Activated CD4-positive, alpha-beta T cell treated with anti-CD3 and anti-CD28 coated beads, Interleukin-2, amount 10 ng/mL, durations not matched to agents 24 days and 14 days (primary cell): ENCODE measurements at regions not wholly inside any gene's neighbourhood (a gene's known extent, or its start where the extent isn't known, plus 50 kb on each side); places are given as distances from the start of the nearest gene placed in this dataset.
"Not testable (repeated sequence)": the region's sequence is repeated elsewhere in the genome, so short reads cannot be mapped to it uniquely, and the experiment has no call there.

Experiments
- DNase-seq: peaks from one replicate; pipeline ENCODE4 v3.0.0; 2022
- H3K27ac Mint-ChIP-seq: one replicate; pipeline ENCODE4 v1.8.0; 2022; ENCODE audit warnings: mild to moderate bottlenecking, mixed read lengths
- H3K27me3 Mint-ChIP-seq: one replicate; pipeline ENCODE4 v1.8.0; 2022; ENCODE audit warnings: mixed read lengths
- H3K36me3 Mint-ChIP-seq: one replicate; pipeline ENCODE4 v1.8.0; 2022; ENCODE audit warnings: low read depth, mild to moderate bottlenecking, mixed read lengths
- H3K4me1 Mint-ChIP-seq: one replicate; pipeline ENCODE4 v1.8.0; 2021; ENCODE audit warnings: mixed read lengths
- H3K4me3 Mint-ChIP-seq: one replicate; pipeline ENCODE4 v1.8.0; 2022; ENCODE audit warnings: mild to moderate bottlenecking, moderate library complexity, mixed read lengths
- H3K9me3 Mint-ChIP-seq: one replicate; pipeline ENCODE4 v1.8.0; 2021; ENCODE audit warnings: mixed read lengths
- intact Hi-C: fragments of 100-400 bp; cut with micrococcal nuclease; formaldehyde crosslinking; loops from one replicate; pipeline ENCODE4 v1.15.1; 2023

DNA sequence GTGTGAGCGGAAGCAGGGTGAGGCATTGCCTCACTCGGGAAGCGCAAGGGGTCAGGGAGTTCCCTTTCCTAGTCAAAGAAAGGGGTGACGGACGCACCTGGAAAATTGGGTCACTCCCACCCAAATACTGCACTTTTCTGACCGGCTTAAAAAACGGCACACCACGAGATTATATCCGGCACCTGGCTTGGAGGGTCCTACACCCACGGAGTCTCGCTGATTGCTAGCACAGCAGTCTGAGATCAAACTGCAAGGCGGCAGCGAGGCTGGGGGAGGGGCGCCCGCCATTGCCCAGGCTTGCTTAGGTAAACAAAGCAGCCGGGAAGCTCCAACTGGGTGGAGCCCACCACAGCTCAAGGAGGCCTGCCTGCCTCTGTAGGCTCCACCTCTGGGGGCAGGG is 171.9 kb downstream of the CPEB2 start:
- DNase-seq, H3K4me1 Mint-ChIP-seq, H3K4me3 Mint-ChIP-seq, H3K27ac Mint-ChIP-seq, H3K36me3 Mint-ChIP-seq, H3K27me3 Mint-ChIP-seq, intact Hi-C loops: not testable (repeated sequence)
- H3K9me3 Mint-ChIP-seq = peaks cover 11% of the 10 kb centered on the region

DNA sequence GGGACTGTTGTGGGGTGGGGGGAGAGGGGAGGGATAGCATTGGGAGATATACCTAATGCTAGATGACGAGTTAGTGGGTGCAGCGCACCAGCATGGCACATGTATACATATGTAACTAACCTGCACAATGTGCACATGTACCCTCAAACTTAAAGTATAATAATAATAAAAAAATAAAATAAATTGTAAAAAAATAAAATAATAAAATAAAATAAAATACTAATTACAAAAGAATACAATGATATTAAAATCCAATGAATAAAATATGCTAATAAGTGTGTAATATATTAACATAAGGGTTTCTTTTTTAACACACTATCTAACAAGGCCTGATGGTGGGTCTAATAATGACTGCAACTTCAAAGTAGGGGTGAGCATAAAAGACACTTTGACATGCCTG is 177.6 kb downstream of the CPEB2 start:
- not testable (repeated sequence) for H3K27me3 Mint-ChIP-seq, DNase-seq, H3K9me3 Mint-ChIP-seq, H3K4me1 Mint-ChIP-seq, H3K4me3 Mint-ChIP-seq, H3K27ac Mint-ChIP-seq, H3K36me3 Mint-ChIP-seq
- intact Hi-C loops = loop anchor here (5.0 to 10.0 kb wide), 2 partner anchors 178 to 325 kb away; partner anchors contain the start of gene CPEB2

- intact Hi-C loops = loop anchor here (5.0 to 10.0 kb wide), 2 partner anchors 180 to 328 kb away; partner anchors contain the start of gene CPEB2
- H3K4me3 Mint-ChIP-seq = no peak overlapping the region
- H3K27ac Mint-ChIP-seq = peak overlapping the region; percentile 64
- no peaks in the 10 kb centered on the region for H3K9me3 Mint-ChIP-seq
- H3K4me1 Mint-ChIP-seq = peaks cover 9% of the 10 kb centered on the region
- DNase-seq = no peak
- H3K27me3 Mint-ChIP-seq = no peaks in the 10 kb centered on the region
- no peaks in the 10 kb centered on the region for H3K36me3 Mint-ChIP-seq
These were observed 180.4 kb downstream of the CPEB2 start for GRCh38 chr4:15182600-15183220.

GRCh38 chr4:15186149-15186548 is 183.9 kb downstream of the CPEB2 start:
- intact Hi-C loops = loop anchor here (10.0 kb wide), 1 partner anchor 331 kb away; no protein-coding TSS in a partner anchor
- Mint-ChIP-seq H3K36me3 (no peaks in the 10 kb centered on the region), H3K27ac (no peak overlapping the region), H3K9me3 (peaks cover under 1% of the 10 kb centered on the region), H3K27me3 (no peaks in the 10 kb centered on the region), H3K4me3 (no peak overlapping the region), H3K4me1 (peaks cover 9% of the 10 kb centered on the region)
- DNase-seq = no peak

DNA sequence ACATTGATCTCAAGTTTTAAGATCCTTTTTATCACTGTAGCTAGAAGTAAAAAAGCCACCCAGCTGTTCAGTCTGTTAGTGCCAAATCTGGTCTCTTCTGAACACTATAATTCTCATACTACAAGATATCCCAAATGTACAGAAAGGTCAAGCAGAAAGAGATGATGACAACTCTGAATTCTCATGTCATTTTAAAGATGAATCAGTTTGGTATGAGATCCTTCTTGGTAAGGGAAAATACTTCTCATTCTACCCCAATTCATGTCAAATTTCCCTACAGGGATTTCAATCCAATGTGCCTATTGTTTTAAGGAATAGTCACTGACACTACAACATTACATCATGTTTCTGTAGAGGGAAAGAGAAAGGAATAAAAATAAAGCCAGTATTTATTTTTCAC is 184.5 kb downstream of the CPEB2 start:
- peaks cover 4% of the 10 kb centered on the region for H3K9me3 Mint-ChIP-seq
- no peaks in the 10 kb centered on the region for H3K36me3 Mint-ChIP-seq
- H3K27me3 Mint-ChIP-seq = no peaks in the 10 kb centered on the region
- DNase-seq = no peak
- peaks cover 9% of the 10 kb centered on the region for H3K4me1 Mint-ChIP-seq
- H3K27ac Mint-ChIP-seq = no peak overlapping the region
- no peak overlapping the region for H3K4me3 Mint-ChIP-seq
- intact Hi-C loops = loop anchor here (10.0 kb wide), 1 partner anchor 332 kb away; no protein-coding TSS in a partner anchor

GRCh38 chr4:15188605-15189539 is 186.6 kb downstream of the CPEB2 start:
- Mint-ChIP-seq H3K4me3 (no peak overlapping the region), H3K4me1 (no peaks in the 10 kb centered on the region), H3K36me3 (no peaks in the 10 kb centered on the region), H3K27ac (no peak overlapping the region), H3K27me3 (no peaks in the 10 kb centered on the region), H3K9me3 (peaks cover 4% of the 10 kb centered on the region)
- DNase-seq = no peak
- intact Hi-C loops = loop anchor here (10.0 kb wide), 1 partner anchor 334 kb away; no protein-coding TSS in a partner anchor

DNA sequence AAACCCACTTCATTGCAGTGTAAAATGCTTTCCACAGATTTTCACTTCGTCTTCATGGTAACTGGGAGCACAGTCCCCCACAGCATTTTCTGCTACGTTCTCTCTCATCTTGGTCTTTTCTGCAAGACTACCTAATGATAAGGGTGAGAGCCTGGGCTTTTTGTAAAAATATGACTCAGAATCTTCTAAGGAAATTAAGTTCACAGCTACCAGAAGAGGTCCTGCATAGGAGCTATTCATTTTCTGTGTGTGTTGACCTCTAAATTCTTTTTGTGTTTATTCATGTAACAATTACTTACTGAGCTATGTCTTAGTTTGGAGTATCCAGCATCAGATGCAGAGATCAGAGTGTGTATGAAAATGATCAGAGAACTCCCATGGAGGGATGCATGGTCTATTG is 192.2 kb downstream of the CPEB2 start:
- H3K27ac Mint-ChIP-seq = no peak overlapping the region
- H3K36me3 Mint-ChIP-seq = no peaks in the 10 kb centered on the region
- no peaks in the 10 kb centered on the region for H3K4me1 Mint-ChIP-seq
- DNase-seq = no peak
- peaks cover 4% of the 10 kb centered on the region for H3K9me3 Mint-ChIP-seq
- intact Hi-C loops = no loop called here
- H3K27me3 Mint-ChIP-seq = no peaks in the 10 kb centered on the region
- H3K4me3 Mint-ChIP-seq = no peak overlapping the region

GRCh38 chr4:15197005-15197404 is 194.7 kb downstream of the CPEB2 start:
- intact Hi-C loops = no loop called here
- H3K9me3 Mint-ChIP-seq = no peaks in the 10 kb centered on the region
- no peak overlapping the region for H3K4me3 Mint-ChIP-seq
- no peak overlapping the region for H3K27ac Mint-ChIP-seq
- no peaks in the 10 kb centered on the region for H3K27me3 Mint-ChIP-seq
- no peaks in the 10 kb centered on the region for H3K36me3 Mint-ChIP-seq
- H3K4me1 Mint-ChIP-seq = no peaks in the 10 kb centered on the region
- DNase-seq = no peak

DNA sequence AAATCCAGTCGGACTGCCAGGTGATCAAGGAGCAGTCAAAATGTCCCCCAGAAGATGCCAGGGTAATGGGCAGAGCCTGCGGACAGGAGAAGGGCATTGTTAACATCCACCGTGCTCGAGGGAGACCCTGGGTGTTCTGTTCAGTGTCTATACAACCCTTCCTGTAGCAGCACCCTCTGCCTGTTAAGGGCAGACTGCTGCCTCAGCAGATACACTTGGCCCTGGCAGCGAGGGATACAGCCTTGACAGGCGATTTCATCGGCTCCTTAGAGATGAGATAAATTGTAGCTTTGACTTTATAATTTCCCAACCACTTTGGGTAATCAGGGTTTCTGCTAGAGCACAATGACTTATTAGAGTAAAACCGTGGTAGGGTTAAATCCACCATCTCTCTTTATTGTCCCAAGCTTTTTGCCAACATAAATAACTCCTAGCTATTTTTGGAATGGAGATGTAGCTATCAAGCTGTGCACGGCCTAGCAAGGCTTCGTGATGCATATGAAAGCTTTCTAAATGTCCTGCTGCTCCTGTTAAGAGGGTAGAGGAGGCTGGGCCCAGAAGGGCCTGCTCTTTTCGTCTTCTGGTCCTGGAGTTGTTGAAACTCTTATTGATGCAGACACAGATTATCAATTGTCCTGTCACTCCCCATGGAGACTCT is 195.9 kb downstream of the CPEB2 start:
- H3K4me1 Mint-ChIP-seq = no peaks in the 10 kb centered on the region
- DNase-seq = no peak
- H3K9me3 Mint-ChIP-seq = no peaks in the 10 kb centered on the region
- H3K36me3 Mint-ChIP-seq = no peaks in the 10 kb centered on the region
- no peaks in the 10 kb centered on the region for H3K27me3 Mint-ChIP-seq
- intact Hi-C loops = no loop called here
- no peak overlapping the region for H3K27ac Mint-ChIP-seq
- no peak overlapping the region for H3K4me3 Mint-ChIP-seq

- Mint-ChIP-seq H3K4me3 (no peak overlapping the region), H3K36me3 (no peaks in the 10 kb centered on the region), H3K9me3 (peaks cover 4% of the 10 kb centered on the region), H3K4me1 (no peaks in the 10 kb centered on the region), H3K27me3 (no peaks in the 10 kb centered on the region), H3K27ac (no peak overlapping the region)
- DNase-seq = no peak
- intact Hi-C loops = no loop called here
These were observed 199.5 kb downstream of the CPEB2 start for GRCh38 chr4:15201782-15202181.

GRCh38 chr4:15202481-15202880 is 200.2 kb downstream of the CPEB2 start:
- Mint-ChIP-seq H3K9me3 (peaks cover 9% of the 10 kb centered on the region), H3K4me1 (no peaks in the 10 kb centered on the region), H3K4me3 (no peak overlapping the region), H3K27me3 (no peaks in the 10 kb centered on the region), H3K36me3 (no peaks in the 10 kb centered on the region), H3K27ac (no peak overlapping the region)
- DNase-seq = no peak
- intact Hi-C loops = no loop called here

- DNase-seq, intact Hi-C loops, H3K36me3 Mint-ChIP-seq, H3K4me3 Mint-ChIP-seq, H3K4me1 Mint-ChIP-seq, H3K27ac Mint-ChIP-seq, H3K27me3 Mint-ChIP-seq: not testable (repeated sequence)
- H3K9me3 Mint-ChIP-seq = peaks cover 14% of the 10 kb centered on the region
These were observed 204.2 kb downstream of the CPEB2 start for GRCh38 chr4:15206526-15206925.

DNA sequence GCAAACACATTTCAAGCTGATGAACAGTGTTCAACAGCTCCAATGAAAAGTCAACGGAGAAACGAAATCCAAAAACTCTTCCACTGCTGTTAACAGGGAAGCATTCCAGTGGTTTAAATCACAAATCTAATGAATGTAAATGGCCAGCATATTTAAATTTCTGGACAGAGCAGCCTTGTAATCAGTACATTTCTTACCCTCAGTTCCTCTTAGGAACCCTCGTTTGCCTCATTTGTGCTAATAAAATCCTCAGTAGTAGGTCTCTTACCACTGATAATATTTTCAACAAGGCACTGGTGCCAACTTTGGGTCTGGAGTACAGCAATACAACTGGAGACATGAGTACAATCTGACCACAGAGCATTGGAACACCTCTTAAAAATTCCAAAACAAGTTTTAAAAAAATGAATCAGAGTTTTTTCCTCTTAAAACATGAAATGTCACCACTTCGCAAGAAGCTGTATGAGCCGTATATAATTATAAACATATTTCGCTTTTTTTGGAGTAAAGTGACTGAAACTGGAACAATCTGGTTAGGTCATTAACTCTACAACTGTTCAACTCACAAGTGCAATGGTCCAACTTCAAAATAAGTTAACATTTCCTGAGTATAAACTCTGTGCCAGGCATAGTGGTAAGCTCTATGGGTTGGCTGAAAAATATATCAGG is 211.2 kb downstream of the CPEB2 start:
- no peak overlapping the region for H3K27ac Mint-ChIP-seq

More for the DNA sequence above, 211.2 kb downstream of the CPEB2 start:
- no peak for DNase-seq
- no peaks in the 10 kb centered on the region for H3K4me1 Mint-ChIP-seq
- peaks cover 11% of the 10 kb centered on the region for H3K27me3 Mint-ChIP-seq
- H3K9me3 Mint-ChIP-seq = no peaks in the 10 kb centered on the region
- H3K4me3 Mint-ChIP-seq = no peak overlapping the region
- H3K36me3 Mint-ChIP-seq = no peaks in the 10 kb centered on the region
- intact Hi-C loops = no loop called here
